ENCODE measurements at regions not wholly inside any gene's neighbourhood (a gene's known extent, or its start where the extent isn't known, plus 50 kb on each side); places are given as distances from the start of the nearest gene placed in this dataset.

DNA sequence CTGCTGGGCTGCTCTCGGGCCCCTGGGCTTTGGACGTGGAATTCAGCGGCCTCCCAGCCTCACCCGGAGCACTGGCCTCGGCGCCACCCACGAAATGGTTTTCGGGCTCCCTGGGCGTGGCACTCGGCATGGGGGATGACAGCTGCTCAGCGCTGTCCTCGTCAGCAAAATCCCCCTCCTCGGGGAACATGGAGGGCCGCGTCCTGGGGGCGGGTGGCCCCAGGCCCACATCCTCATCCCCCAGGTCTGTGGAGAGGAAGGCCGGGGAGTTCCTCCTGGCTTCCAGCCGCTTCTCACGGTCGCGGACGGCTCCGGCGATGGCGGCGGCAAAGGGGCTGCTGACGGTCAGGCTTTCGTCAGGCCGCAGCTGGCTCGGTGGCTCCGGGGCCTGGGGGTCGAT is 88.4 kb downstream of the CTTN start:
- DNase-seq, result no peak

DNA sequence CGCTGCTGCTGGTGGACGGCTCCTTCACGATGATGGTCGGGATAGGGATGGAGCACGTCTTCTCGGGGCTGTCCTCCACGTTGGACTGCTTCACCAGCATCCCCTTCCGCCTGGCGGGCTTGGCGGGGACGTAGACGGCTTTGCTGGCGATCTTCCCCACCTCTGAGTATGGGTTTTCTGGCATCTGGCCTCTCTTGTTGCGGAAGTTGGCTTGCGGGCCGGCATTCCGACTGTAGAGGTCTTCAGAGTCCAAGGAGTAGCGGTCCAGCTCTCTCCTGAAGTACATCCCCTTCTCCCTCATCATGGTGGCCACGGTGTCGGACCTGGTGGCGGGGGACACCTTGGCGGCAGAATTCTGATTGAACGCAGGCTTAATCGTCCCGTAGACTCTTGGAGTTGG is 88.8 kb downstream of the CTTN start:
- DNase-seq, result no peak

DNA sequence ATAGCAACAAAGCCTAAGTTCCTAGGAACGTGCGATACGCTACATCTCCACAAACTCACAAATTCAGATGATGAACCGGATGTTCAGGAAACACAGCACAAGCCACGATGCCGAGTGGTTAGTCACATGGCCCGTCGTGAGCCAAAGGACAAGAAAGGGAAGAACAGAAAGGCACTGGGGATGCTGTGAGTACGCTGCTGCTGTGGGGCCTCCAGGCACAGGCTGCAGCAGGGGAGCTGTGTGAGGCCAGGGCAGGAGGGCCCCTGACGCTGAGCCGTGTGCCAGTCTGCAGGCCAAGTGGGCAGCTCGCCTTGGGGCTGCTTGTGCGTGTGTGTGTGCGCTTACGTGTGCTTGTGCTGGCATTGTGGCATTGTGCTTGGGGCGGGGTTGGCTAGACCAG is 89.4 kb downstream of the CTTN start:
- no peak for DNase-seq

DNA sequence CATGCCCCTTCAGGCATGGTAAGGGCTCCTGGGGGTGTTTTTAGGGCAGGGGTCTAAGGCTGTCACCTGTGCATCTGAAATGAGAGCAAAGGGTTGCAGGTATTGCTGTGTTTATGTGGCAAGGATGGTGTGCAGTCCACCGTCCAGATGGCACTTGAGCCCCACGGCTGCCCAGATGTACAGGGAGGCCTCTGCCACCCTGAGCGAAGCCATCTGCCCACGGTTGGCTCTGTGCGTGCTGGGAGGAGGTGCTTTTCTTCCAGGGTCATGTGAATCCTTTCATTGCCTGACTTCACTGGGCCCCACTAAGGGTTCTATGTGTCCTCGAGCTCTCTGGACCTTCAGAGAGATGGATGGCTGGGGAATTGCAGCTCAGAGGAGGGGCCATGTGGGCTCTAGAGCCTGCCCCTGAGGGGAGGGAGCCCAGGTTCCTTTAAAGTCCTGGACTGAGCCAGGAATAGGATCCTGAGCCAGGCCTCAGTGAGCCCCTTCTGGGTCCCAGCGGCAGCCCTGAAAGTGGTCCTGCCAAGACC is 89.9 kb downstream of the CTTN start:
- no peak for DNase-seq

DNA sequence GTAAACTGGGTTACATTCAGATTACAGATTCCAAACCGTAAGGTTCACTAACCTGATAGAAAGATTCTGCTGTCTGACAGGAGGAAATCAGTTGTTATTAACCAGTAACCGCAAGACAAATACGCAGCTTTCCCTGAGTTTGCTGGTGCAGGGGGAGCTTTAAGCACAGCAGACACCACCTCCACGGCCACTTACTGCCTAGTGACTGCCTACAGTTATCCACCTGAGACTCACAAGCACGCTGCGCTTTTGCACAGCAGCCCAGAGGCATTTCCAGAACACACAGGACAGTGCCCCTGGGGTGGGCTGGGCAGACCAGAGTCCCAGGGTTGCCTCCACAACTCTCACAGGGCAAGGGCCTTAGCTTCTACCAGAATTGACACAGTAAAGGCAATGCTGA is 90.9 kb downstream of the CTTN start:
- no peak for DNase-seq

DNA sequence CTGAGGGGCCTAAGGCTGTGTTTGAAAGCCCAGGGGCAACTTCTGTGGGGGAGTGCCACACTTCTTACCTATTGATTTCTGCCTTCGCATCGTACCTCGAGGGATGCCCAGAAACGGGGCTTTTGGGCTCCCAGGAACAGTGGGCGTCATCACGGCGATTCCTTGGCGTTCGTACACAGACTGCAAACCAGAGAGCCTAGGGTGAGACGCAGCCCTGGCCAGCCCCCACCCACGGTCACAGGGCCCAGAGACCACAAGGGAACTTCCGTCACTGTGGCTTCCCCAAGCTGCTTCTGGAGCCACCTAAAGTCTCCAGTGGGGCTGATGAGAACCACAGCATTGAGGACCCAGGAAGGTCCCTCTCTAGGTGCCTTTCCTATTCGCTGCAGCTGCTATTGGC is 91.9 kb downstream of the CTTN start:
- DNase-seq, result no peak

DNA sequence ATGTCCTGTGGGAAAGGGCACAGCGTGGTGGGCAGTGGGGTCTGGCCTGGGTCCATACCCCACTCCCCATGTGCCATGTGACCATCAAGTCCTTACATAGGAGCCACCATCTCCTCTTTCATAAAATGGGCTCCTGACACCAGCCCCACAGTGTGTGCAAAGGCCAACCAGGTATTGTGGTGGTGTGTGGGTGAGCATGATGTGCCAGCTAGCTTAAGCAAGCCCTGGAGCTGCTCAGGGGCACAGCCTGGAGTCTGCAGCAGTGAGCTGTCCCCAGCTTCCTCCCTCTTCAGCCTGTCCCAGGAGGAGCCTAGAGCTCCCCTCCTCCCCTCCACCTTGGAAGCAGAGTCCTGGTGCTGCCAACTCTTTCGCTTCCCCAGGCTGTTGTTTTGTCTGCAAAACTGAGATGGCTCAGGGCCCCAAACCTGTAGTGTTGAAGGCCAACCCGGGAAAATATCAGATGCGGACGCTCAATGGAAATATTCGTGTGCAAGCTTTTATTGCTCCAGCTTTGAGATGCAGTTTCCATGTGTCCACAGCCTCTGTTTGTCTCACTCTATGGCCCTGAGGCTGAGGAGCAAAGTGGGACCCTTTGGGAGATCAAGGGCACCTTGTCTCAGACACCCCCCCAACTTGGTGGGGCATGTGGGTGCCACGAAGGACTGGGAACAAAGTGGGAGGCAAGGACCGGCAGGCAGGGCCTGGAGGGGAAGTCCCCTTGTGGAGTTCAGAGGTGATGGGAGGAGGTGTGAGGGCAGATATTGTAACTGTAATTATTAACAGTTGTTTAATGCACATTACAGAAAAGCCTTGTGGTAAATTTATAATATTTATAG is 92.6 kb downstream of the CTTN start:
- DNase-seq, result no peak

DNA sequence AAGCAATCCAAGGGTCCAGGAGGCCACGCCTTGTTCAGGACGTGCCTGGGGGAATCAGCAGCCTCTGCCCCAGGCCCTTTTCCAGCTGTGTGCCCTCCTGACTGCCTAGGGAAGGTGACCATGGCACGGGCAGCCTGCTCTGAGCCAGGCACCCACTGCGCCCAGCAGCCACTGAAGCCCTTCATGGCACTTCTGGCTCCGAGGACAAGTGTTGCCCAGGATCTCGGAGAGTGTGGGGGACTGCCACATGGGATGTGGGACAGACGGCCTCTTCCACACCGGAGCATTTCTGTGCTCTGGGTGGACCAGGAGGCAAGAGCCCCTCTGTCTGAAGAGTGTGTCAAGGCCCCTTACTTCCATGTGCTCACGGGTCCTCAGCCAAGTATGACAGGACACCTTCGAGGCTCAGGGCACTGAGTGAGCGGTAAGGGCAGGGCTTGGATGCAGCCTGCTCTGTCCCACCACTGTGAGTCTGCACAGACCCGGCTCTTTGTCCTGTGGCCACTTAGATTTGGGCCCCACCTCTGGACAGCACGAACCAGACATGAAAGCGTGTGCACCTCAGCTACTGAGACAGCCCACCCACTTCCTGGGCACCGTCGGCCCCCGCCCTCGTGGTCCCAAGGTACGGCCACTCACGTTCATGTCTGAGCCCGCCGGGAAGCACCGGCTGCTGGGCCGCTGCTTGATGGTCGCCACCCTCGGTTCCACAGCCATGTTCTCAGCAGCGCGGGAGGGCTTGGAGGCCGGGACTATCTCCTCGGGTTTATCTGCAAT is 93.6 kb downstream of the CTTN start:
- DNase-seq, result no peak

DNA sequence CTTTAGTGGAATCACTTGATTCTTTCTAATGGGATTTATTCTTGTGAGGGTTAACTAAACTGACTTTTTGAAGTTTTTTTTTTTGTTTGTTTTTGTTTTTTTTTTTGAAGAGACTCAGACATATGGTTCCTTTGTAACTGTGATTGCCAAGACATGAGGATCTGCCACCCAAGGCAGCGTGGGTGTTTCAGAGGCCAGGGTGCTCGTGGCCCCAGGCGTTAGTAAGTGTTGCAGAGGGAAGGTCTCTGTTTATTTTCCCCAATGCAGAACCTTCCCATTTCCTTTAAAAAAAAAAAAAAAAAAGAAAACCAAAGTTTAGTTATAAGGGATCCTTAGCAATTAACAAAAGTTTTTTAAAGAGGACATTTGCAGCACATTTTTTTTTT is 94.8 kb downstream of the CTTN start:
- no peak for DNase-seq

DNA sequence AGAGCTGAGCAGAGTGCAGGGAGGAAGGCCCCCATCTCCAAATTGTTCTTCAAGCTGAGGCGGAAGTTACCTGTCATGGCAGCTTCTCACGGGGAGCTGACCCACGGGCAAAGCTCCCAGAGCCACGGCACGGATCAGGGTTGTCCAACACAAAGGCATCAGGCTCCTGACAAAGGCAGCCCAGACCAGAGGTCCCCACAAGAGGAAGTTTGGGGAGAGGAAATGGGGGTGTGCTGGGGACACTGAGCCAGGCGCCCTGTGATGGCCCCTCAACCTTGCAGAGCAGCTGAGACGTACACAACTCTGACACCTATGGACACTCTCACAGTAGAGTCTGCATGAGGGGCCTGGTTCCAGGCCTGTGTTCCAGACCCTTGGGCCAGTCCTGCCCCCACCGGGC is 95.6 kb downstream of the CTTN start:
- no peak for DNase-seq

DNA sequence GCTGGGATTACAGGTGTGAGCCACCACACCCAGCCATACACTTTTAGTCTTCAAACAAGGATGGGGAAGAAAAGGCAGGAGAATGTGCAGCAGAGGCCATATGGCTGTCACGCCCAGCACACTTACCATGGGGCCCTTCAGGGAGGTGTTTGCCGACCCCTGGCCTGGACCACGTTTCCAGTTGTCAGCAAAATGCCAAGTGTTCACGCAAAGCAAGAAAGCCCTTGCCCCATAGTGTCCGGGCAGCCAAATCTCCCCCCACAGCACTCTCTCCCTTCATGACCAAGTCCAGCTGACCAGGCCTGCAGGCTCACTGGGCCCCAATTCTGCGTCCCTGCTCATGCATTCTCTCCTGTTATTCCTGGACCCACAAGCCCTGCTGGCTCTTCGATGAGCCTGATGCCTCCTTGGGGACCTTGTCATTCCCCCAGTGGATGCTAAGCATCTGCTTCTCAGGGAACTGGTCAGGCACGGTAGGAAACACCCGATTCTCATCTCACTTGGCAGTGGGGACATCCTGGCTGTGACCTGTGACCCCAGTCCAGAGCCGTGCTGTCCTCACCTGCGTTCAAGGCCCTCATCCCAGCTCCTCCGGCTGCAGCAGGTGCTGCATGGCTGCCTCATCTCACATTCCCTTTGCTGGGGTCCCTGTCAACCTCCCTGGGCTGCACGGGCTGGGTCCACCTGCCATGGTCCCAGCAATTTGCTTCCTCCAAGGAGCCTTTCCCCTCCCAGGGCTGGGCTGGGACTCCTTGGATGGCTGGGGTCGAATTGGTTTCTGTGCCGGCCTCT is 96.4 kb downstream of the CTTN start:
- no peak for DNase-seq

DNA sequence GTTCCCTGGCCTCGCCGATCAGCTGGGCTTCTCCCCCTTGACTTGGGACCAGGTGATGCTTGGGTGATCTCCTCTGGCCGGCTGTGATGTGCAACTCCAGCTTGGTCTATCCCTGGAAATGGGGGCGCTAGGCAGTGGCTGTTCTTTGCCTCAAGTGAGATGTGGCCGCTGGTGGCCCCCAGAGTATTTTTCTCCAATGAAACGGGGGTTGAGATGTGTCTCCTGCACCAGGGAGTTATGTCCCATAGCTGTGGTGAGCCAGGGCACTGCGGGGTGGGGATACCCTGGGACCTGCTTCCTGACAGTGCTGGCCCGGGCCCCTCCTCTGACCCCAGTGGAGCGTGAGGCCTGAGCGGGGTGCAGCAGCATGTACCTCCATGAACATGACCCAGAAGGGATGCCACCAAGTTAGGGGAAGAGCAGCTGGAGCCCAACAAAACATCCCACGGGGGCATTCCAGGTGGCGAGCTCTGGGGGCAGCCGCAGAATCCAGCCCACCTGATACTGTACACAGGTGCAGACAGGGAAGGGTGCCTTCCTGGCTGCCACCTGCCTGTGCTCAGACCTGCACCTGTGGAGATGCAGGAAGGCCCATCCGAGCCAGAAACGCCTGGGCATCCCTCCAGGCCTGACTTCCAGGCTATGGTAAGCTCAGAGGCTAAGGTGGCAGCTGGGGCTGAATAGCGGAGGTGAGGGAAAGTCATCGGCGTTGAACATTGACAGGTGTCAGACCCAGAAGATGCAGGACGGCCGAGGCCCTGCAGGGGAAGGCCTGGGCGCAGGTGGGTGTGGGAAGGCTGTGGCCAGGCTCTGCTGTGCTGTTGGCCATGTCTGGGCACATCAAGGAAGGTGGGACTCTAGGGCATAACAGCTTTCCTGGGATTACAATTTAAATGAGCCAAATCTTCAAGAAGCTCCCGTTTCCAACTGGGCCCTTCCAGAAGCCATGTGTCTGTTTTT is 97.3 kb downstream of the CTTN start:
- no peak for DNase-seq

DNA sequence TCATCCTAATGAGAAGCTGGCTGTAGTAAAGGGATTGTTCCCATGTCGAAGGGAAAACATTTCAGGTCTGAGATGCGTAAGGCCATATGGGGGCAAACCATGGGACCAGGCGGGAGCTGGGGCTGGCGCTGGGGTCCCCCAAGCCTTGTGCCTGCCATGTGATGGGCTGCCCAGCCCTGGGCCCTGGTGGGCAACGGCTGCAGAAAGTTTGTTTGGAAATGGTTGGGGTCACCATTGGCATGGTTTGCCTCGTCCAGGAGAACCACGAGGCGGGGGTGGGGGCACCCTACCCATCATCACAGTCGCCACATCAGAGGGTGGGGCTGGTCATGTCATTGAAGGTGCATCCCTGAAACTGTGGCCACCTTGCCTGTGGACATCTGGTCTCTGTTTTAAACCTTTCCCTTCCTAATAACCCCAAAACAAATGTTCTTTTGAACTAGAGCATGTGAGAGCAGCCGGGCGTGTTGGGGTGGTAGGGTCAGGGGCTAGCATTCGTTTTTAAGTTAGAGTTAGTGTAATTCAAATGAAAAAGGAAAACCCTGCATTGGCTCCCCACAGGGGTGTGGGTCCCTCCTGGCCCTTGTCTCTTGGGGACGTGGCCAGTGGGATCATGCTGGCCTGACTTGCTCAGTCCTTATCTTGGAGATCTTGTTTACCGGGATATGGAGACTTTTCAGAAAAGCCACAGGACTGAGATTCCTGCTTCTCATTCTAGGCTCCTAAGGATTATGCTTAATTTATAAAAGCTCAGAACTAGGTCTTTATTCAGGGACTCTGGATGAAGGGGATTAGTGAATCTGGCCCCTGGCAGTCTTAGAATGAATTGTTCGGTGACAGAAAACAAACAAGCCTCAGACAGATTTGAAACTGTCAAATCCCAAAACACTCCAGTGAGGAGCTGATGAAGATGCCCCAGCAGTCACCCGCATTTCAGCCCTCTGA is 98.5 kb downstream of the CTTN start:
- no peak for DNase-seq

DNA sequence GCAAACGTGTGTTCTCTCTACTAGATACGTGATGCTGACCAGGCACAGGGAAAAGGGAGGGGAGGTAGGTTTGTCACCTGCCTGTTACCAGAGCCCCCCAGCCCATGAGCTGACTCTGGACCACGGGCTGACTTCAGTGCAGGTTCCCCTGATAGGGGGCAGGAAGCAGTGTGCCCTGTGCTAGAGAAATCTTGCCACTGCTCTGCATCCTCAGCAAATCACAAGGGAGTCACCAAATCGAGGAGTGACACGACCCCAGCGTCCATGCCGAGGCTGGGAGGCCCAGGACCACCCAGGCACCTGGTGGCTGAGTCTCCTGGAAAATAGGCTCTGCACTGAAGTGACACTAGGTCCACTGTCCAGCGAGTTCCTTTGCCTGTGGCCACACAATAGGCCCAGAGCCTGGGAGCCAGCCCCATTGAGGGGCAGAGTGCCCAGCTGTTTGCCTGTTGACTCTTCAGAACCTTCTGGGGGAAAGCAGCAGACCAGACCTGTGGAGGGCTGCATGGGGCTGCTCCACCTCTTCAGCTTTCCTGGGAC is 99.3 kb downstream of the CTTN start:
- DNase-seq, result no peak

DNA sequence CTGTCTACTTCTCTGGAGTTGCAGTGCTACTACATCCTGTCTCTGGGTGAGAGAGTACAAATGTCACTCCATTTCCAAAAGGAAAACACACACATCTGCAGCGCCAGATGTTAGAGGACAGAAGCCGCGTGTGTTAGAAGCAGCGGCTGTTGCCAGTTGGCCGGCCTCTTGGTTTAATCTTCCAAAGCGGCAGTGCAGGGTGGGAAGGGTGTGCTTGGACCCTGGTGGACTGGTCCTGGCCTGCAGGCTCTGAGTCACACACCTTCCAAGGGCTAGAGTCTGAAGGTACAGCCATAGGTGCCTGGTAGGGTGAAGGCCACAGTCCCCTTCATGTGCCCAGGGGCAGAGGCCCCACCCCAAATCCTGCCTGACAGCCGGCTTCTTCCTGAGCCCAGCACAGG is 99.8 kb downstream of the CTTN start:
- no peak for DNase-seq

DNA sequence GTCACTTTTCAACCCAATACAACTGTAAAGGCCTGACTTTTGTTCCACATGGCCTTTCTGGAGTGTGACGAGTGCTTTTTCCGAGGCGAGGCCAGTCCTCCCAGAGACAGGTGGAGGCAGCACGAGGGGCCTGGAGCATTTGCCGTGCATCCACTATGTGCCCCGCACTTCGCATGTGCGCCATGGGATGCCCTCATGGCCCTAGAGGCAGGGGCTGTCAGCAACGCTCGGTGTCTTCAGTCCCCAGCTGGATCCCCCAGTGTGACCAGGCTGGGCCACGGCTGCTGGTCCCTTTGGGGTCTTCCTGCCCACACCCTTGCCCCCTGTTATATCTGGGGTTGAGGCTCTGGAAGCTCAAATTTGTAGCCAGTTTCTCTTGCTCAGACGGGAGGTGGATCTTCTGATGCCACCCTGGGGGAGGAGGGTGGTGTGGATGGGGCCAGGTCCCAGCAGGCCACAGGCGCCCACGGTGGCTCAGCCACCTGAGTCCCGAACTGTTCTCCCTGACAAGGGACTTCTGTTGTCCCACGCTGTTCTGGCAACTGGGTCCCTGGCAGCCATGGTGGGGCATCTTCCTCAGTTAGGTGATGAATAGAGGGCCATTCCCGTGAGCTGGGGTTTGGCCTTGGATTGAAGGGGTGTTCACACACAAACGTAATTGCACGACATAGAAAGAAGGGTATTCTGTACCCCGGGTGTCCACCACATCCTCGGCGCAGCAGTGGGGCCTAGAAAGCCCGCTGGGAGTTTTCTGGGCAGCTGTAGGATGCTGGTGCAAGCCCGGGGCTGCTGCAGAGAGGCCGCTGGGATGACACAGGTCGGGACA is 100.9 kb downstream of the CTTN start:
- DNase-seq, result no peak

DNA sequence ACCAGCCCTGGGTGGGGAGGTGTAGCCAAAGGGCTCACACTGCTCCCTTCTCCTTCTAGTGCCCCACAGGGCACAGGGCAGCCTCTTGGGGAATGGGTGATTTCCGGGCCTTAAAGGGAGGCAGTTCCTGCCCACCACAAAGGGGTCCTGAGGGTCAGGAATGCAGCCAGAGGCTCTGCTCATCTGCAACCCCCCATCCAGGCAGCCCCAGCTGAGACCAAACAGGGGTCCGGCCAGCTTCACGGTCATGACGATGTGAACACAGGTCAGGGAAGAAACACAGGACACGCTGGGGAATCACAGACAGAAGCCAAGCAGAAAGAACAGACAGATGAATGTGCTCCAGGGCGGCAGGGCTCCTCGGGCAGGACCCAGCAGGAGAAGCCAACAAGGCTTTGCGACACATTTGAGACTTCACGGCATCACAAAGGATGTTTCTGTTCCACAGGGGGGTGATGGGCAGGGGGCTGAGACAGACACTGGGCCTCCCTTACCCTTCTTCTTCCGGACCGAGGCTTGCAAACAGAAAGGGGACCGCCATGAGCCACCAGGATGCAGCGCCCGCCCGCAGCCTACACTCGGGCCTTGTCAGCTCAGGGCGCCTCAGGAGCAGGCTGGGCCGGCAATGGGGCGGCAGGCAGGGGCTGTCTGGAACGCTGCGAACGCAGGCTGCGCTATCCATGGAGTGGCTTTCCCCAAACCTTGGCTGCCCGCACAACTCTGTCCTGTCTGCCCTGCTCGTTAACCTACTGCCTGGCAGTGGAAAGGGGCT is 101.9 kb downstream of the CTTN start:
- DNase-seq, result no peak

DNA sequence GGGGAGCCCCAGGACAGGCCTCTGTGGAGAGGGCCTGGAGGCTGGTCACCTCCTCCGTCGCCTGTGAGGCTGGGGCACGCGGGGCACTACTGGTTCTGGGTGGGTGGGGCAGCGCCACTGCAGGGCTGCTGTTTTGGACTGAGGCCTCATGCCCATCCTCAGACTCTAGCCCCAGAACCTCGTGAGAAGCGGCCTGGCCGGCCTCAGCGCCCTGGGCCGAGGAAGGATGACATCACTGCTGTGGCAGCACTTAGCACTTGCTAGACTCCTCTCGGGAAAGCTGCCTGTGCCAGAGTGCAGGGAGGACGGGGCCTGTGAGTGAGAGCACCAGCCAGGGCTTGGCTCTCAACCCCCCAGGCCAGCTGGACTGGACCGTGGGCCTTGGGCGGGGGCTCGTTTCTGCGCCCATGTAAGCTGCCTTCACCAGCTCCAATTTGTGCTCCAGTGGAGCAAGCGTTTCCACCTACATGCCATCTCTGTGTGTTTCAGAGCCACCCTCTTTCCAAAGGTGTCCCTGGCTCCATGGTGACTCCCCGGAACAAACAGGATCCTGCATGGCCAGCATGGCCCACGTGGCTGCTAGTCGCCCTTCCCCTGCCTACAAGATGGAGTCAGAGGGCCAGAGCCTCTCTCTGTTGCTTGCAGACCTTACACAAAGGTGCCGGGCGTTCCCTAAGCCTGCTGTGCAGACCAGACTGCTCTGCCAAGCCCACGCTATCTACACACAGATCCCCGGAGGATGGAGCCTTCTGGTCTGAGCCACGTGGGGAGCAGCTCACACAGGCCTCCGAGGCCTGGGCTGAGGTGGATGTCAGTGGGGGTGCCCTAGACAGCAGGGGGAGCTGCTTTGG is 102.9 kb downstream of the CTTN start:
- no peak for DNase-seq

Data from central memory CD4-positive, alpha-beta T cell (primary cell).